Activated T-cell treated with anti-CD3 and anti-CD28 coated beads, Interleukin-2, amount 50 U/mL, for 24 hours (primary cell): ENCODE measurements at regions not wholly inside any gene's neighbourhood (a gene's known extent, or its start where the extent isn't known, plus 50 kb on each side); places are given as distances from the start of the nearest gene placed in this dataset.

Source experiments
- DNase-seq: peaks from one replicate; pipeline ENCODE4 v3.0.0-alpha.2; 2020
- H3K27ac Mint-ChIP-seq: 2 replicates; pipeline ENCODE4 v1.8.0; 2020; ENCODE audit warnings: mild to moderate bottlenecking, mixed read lengths
- H3K27me3 Mint-ChIP-seq: 2 replicates; pipeline ENCODE4 v1.8.0; 2020; ENCODE audit warnings: mixed read lengths
- H3K36me3 Mint-ChIP-seq: 2 replicates; pipeline ENCODE4 v1.8.0; 2020; ENCODE audit warnings: low read depth, mixed read lengths
- H3K4me1 Mint-ChIP-seq: 2 replicates; pipeline ENCODE4 v1.8.0; 2020; ENCODE audit warnings: low read depth, mixed read lengths
- H3K4me3 Mint-ChIP-seq: 2 replicates; pipeline ENCODE4 v1.8.0; 2020; ENCODE audit warnings: mild to moderate bottlenecking, moderate library complexity, mixed read lengths
- H3K9me3 Mint-ChIP-seq: 2 replicates; pipeline ENCODE4 v1.8.0; 2020; ENCODE audit warnings: mixed read lengths

DNA sequence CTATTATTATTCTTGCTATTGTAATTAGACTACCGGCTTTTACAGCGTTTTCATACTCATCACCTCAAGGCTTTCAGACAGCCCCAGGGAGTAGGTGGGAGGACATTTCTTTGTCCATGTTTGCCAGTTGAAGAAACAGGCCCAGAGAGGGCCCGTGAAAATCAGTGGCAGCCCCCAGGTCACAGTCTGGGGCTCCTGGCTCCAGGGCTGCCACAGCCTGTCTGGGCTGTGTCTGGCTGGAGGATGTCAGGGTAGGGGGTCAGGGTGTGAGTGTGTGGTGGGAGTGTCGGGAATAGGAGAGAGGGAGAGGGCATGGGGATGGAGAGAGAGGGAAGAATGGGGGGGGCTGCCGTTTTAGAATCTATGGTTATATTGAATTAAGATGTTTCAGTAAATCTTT lies 118.2 kb upstream of the TLE3 start:
- no peak for DNase-seq
- H3K27me3 Mint-ChIP-seq = no peaks in the 10 kb centered on the region
- no peaks in the 10 kb centered on the region for H3K36me3 Mint-ChIP-seq
- H3K9me3 Mint-ChIP-seq = no peaks in the 10 kb centered on the region
- no peaks in the 10 kb centered on the region for H3K4me1 Mint-ChIP-seq
- no peak overlapping the region for H3K4me3 Mint-ChIP-seq
- H3K27ac Mint-ChIP-seq = no peak overlapping the region

DNA sequence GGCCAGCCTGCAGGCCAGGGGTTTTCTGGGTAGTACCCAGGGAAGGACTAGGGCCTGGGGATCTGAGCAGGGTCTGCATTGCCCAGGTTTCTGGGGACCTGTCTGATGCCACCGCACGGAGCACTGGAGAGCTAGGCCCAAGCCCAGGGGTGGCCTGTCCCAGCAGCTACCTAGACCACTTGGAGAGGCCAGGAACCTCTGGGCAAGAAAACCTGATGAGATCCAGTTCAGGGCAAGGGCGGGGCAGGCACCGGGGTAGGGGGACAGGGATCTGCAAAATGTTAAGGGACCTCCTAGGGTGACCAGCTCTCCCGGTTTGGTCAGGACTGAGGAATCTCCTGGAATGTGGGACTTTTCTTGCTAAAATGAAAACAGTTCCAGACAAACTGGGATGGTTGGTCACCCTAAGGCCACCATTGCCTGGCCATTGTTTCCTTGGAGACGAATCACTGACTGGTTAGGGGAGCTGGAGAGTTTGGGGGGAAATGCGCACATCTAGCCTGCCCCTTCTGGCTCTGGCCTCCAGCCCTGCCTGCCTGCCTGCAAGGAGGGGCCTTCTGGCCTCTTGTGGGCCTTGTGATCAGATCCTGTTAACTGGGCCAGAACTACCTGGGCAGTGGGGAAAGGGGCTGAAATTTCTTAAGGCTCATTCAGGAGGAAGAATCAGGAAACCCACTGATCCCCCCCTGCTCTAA lies 117.4 kb upstream of the TLE3 start:
- no peak for DNase-seq
- no peaks in the 10 kb centered on the region for H3K36me3 Mint-ChIP-seq
- no peaks in the 10 kb centered on the region for H3K4me1 Mint-ChIP-seq
- no peak overlapping the region for H3K4me3 Mint-ChIP-seq
- H3K9me3 Mint-ChIP-seq = no peaks in the 10 kb centered on the region
- no peaks in the 10 kb centered on the region for H3K27me3 Mint-ChIP-seq
- H3K27ac Mint-ChIP-seq = no peak overlapping the region

DNA sequence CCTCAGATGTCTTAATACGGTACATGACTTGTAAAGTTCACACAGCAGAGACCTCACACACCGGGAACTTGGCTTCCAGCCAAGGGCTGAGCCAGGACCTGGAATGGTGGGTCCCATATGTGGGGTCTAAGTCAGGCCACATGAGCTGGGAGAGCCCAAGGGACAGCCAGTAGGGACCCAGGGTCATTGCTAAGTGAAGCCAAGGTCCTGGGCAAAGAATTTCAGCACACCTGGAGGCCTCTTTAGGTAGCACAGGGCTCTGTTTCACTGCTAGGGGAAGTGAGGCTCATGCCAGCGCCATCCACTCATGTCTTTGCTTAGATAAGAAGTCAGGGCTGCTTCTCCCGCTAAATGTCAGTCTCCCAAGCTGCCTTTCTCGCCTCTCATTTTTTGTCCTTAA lies 116.6 kb upstream of the TLE3 start:
- H3K27me3 Mint-ChIP-seq = no peaks in the 10 kb centered on the region
- no peak overlapping the region for H3K4me3 Mint-ChIP-seq
- no peaks in the 10 kb centered on the region for H3K9me3 Mint-ChIP-seq

DNA sequence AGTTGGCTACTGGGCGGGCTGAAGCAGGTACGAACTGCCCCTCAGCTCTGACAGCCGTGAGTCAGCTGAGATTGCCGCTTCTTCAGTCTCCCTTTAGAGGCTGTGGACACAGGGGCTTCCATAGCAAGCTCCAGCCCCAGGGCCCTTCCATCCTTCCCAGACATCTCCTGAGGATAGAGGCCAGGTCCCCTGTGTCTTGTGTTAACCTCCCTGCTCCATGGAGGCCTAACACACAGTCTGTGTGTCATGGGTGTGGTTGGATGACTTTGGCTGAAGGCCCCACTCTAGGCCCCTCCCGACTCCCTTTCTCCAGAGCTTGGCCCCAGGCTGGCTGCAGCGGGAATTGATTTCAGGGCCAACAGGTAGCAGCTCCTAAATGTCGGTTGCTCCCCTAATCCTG lies 116.1 kb upstream of the TLE3 start:
- H3K27ac Mint-ChIP-seq = no peak overlapping the region

More for the DNA sequence above, 116.6 kb upstream of the TLE3 start:
- no peaks in the 10 kb centered on the region for H3K4me1 Mint-ChIP-seq
- H3K27ac Mint-ChIP-seq = no peak overlapping the region
- no peak for DNase-seq
- H3K36me3 Mint-ChIP-seq = no peaks in the 10 kb centered on the region

DNA sequence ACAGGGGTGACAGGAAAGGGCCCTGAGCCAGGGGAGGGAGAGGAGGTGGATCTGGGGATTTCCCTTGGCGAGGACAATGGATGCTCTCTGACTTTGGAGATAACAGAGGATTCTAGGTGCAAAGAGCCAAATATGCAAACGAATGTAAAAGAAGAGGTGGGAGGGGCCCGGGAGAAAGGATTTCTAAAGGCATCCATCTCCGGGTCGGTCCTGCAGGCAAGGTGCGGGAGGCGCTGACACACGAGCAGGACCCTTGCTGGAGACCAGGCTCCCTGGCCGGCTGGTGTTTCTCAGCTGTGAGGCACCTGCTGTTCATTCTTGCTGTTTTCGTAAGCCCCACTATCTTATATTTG lies 115.2 kb upstream of the TLE3 start:
- H3K27ac Mint-ChIP-seq = no peak overlapping the region
- no peaks in the 10 kb centered on the region for H3K9me3 Mint-ChIP-seq
- no peak for DNase-seq
- peaks cover under 1% of the 10 kb centered on the region for H3K27me3 Mint-ChIP-seq
- H3K4me3 Mint-ChIP-seq = no peak overlapping the region
- no peaks in the 10 kb centered on the region for H3K4me1 Mint-ChIP-seq
- no peaks in the 10 kb centered on the region for H3K36me3 Mint-ChIP-seq

More for the DNA sequence above, 116.1 kb upstream of the TLE3 start:
- no peak overlapping the region for H3K4me3 Mint-ChIP-seq
- H3K36me3 Mint-ChIP-seq = no peaks in the 10 kb centered on the region
- DNase-seq = no peak
- H3K4me1 Mint-ChIP-seq = no peaks in the 10 kb centered on the region
- no peaks in the 10 kb centered on the region for H3K27me3 Mint-ChIP-seq
- no peaks in the 10 kb centered on the region for H3K9me3 Mint-ChIP-seq

DNA sequence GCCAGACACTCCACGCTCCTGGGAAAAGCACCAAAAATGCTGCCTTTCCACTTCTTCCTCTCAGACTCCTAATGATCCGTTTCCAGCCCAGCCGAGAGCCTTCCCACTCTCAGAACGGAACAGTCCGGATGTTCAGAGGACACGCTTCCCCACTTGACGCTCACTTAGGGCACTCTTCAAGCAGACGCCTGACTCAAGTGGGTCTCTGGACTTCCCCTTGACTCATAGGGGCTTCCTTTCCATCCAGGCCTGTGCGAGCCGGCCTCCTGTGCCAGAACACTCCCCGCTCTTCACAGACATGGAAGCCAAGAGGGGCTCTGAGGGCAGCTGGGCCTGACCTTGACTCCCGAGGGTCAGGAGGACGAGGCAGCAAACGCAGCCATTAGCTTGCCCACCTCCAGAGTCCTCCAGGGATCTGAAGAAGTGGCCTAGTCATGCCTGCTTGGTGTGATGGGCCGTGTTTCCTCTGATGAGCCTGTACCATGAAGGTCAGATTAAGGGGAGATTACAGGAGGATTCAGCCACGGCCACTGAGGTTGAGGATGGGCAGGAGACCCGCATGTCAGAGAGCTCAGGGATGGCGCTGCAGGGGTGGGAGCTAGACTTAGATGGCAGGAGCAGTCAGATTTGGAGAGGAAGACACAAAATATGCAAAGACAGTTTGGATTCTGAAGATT lies 114.7 kb upstream of the TLE3 start:
- DNase-seq = no peak
- Mint-ChIP-seq H3K4me1 (no peaks in the 10 kb centered on the region), H3K36me3 (no peaks in the 10 kb centered on the region), H3K9me3 (no peaks in the 10 kb centered on the region), H3K27me3 (peaks cover 4% of the 10 kb centered on the region), H3K27ac (no peak overlapping the region), H3K4me3 (no peak overlapping the region)

DNA sequence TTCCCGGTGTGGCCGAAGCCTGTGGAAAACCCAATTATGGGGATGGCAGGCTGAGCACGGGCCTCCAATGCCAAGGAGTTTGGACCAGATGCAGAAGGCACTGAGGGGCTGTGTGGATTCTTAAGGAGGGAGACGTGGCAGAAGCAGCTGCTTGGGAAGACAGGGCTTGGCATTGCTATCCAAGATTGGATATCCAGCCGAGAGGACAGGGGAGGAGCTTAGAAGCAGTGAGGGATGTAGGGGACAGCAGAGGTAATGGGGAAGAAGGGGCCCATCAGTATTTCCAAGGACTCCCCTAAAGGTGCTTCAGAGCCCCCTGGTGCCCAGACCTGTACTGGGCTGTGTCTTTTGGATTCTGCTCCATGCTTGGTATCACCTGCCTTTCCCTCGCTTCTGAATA lies 112.8 kb upstream of the TLE3 start:
- peaks cover 4% of the 10 kb centered on the region for H3K27me3 Mint-ChIP-seq
- no peak overlapping the region for H3K27ac Mint-ChIP-seq
- H3K9me3 Mint-ChIP-seq = no peaks in the 10 kb centered on the region
- DNase-seq = no peak
- H3K4me1 Mint-ChIP-seq = no peaks in the 10 kb centered on the region
- no peak overlapping the region for H3K4me3 Mint-ChIP-seq
- H3K36me3 Mint-ChIP-seq = no peaks in the 10 kb centered on the region

DNA sequence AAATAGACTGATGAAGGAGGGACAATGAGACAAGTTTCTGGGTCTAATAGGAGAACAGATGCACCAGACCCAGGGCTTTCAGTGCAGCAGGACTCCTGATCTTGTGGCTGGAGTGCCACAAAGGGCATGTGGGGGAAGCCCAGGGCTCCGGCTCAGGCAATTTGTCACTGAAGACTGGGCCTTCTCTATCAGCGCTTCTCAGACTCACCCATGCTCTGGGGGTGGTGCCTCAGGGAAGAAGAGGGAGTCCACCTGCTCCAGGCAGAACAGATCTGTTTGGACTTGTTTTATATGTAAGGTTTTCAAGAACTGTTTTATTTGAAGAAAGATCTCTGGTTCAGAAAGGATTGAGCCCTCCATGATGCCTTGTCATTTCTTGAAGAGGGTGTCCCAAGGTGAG lies 112.4 kb upstream of the TLE3 start:
- Mint-ChIP-seq H3K4me3 (no peak overlapping the region), H3K4me1 (no peaks in the 10 kb centered on the region), H3K9me3 (no peaks in the 10 kb centered on the region), H3K36me3 (no peaks in the 10 kb centered on the region), H3K27ac (no peak overlapping the region), H3K27me3 (peaks cover 4% of the 10 kb centered on the region)
- no peak for DNase-seq

DNA sequence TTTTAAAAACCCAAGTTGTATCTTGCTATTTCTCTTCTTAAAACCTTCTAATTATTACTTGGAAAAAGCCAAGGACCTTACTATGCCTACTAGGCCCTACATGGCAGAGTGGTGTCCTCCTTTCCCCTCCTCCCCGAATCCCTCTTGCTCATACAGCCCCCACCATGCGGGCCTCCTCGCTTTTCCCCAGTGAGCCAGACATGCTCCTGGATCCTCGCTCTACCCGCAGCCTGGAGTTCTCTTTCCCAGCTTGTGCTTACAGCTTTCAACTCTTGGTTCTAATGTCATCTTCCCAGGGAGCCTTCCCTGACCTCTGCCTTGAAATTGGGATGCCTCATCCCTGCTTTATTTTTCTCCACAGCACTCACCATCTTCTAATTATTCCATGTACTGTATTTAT lies 111.8 kb upstream of the TLE3 start:
- H3K4me1 Mint-ChIP-seq = no peaks in the 10 kb centered on the region
- no peaks in the 10 kb centered on the region for H3K9me3 Mint-ChIP-seq
- H3K36me3 Mint-ChIP-seq = no peaks in the 10 kb centered on the region
- no peak overlapping the region for H3K27ac Mint-ChIP-seq
- no peak overlapping the region for H3K4me3 Mint-ChIP-seq
- DNase-seq = no peak
- H3K27me3 Mint-ChIP-seq = peaks cover 4% of the 10 kb centered on the region

DNA sequence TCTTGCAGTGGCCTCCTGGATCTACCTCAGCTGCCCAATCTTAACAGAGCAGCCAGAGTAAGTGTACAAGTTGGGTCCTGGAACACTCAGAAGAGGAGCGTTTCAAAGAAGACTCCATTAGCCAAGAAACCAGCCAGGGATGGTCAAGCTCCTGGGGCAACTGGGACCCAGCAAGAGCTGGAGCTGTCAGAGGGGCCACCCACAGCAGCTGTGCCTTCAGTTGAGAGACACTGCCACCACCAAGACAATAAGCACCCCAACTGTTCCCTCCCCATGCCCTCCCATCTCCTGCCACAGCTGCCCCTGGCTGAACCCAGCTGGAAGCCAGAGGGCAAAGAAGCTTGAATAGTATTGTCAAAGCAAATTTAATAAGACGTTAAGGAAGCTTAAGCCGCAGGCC lies 110.6 kb upstream of the TLE3 start:
- Mint-ChIP-seq H3K27me3 (peaks cover 4% of the 10 kb centered on the region), H3K4me1 (no peaks in the 10 kb centered on the region), H3K4me3 (no peak overlapping the region), H3K27ac (no peak overlapping the region), H3K36me3 (no peaks in the 10 kb centered on the region), H3K9me3 (no peaks in the 10 kb centered on the region)
- no peak for DNase-seq

DNA sequence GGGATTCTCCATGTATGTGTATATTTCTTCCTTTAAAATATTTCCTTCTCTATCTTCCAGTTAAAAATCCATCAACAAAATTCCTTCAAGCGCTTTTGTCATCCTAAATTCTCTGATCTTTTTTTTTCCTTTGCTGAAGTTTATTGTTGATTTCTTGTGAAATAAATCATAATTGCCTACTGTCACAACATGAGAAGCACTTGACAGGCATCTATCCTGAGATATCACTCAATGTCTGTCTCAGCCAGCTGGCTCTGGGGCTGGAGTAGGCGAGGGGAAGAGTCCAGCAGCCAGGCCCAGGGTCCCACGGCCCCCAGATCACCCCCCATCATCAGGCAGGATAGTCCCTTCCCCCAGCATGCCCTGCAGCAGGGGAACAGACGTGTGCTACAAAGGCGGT lies 109.0 kb upstream of the TLE3 start:
- Mint-ChIP-seq H3K9me3 (no peaks in the 10 kb centered on the region), H3K4me3 (no peak overlapping the region), H3K4me1 (no peaks in the 10 kb centered on the region), H3K27ac (no peak overlapping the region), H3K36me3 (no peaks in the 10 kb centered on the region), H3K27me3 (peaks cover 4% of the 10 kb centered on the region)
- DNase-seq = no peak

DNA sequence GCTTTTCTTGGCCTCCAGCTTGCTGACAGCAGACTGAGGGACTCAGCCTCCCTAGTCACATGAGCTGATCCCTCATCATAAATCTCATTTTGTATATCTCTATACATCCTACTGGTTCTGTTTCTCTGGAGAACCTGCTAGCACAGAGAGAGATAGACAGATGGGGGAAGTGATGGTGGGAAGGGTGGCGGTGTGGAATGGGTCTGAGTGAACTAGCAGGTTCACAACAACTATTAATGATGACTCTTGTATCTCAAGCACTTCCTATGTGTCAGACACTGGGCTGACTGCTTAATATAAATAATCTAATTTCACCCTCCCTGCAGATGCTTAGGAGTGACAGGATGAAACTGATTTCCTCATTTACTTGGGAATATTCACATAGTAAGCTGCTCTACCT lies 106.9 kb upstream of the TLE3 start:
- H3K9me3 Mint-ChIP-seq = no peaks in the 10 kb centered on the region
- H3K4me3 Mint-ChIP-seq = no peak overlapping the region
- H3K27me3 Mint-ChIP-seq = peaks cover 4% of the 10 kb centered on the region
- H3K36me3 Mint-ChIP-seq = no peaks in the 10 kb centered on the region
- no peaks in the 10 kb centered on the region for H3K4me1 Mint-ChIP-seq
- no peak overlapping the region for H3K27ac Mint-ChIP-seq
- no peak for DNase-seq

DNA sequence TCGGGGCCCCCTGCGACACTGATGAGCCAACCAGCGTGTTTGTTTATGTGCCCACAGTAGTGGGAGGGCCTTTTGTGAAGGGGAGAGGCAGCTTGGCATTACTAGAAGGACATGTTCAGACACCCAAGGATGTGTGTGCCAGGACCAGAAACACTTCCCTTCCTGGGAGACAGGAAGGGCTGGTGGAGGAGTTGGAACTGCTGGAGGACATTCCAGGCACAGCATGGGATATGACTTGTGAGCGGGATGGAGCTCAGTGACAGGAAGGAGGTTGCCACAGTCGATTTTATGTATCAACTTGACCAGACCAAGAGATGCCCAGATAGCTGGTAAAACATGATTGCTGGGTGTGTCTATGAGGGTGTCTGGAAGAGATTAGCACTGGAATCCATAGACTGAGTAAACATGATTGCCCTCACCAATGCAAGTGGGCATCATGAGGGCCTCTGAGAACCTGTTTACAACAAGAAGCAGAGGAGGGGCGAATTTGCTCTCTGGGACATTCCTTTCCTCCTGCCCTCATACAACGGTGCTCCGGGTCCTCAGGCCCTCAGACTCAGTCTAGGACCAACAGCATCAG lies 106.4 kb upstream of the TLE3 start:
- no peak overlapping the region for H3K27ac Mint-ChIP-seq
- no peak for DNase-seq
- no peak overlapping the region for H3K4me3 Mint-ChIP-seq
- peaks cover 4% of the 10 kb centered on the region for H3K27me3 Mint-ChIP-seq
- no peaks in the 10 kb centered on the region for H3K36me3 Mint-ChIP-seq
- H3K4me1 Mint-ChIP-seq = no peaks in the 10 kb centered on the region
- H3K9me3 Mint-ChIP-seq = no peaks in the 10 kb centered on the region

DNA sequence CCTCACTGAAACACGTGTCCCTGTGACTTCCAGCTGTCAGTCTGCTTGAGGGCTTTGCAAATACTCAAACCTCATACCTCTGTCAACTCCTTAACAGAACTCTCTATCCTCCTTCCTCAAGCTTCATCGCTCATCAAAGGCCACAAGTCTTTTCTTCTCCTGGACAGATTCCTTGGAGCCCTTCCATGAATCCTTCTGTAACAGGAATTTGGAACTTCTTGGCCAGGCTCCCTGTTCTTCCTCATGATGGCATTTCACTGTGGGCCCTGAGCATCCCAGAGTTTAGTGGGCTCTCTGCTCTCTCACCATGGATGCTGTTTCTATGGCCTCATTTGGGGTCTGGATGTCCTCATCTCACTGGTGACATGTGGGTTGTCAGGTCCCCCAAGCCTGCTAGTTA lies 105.0 kb upstream of the TLE3 start:
- peaks cover 1% of the 10 kb centered on the region for H3K27me3 Mint-ChIP-seq
- no peak overlapping the region for H3K4me3 Mint-ChIP-seq
- no peaks in the 10 kb centered on the region for H3K36me3 Mint-ChIP-seq
- H3K27ac Mint-ChIP-seq = no peak overlapping the region
- no peaks in the 10 kb centered on the region for H3K4me1 Mint-ChIP-seq
- no peaks in the 10 kb centered on the region for H3K9me3 Mint-ChIP-seq
- no peak for DNase-seq

DNA sequence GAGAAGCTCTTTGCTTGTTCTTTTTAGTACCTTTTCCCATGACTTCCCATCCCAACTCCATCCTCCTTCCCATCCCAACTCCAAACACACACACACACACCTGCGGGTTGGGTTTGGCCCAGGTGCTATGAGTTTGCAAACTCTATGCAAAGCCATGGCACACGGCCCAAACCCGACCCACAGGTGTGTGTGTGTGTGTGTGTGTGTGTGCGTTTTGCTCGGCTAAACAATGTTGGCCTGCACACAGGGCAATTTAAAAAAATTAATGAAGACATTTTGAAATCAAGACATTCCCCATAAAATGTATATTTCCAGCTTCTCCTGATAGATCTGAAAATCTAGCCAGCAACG lies 103.7 kb upstream of the TLE3 start:
- peaks cover 7% of the 10 kb centered on the region for H3K4me1 Mint-ChIP-seq
- H3K36me3 Mint-ChIP-seq = no peaks in the 10 kb centered on the region
- H3K27ac Mint-ChIP-seq = no peak overlapping the region
- no peak overlapping the region for H3K4me3 Mint-ChIP-seq
- no peak for DNase-seq
- no peaks in the 10 kb centered on the region for H3K9me3 Mint-ChIP-seq
- H3K27me3 Mint-ChIP-seq = no peaks in the 10 kb centered on the region
